ENCODE measurements at regions not wholly inside any gene's neighbourhood (a gene's known extent, or its start where the extent isn't known, plus 50 kb on each side); places are given as distances from the start of the nearest gene placed in this dataset.

DNA sequence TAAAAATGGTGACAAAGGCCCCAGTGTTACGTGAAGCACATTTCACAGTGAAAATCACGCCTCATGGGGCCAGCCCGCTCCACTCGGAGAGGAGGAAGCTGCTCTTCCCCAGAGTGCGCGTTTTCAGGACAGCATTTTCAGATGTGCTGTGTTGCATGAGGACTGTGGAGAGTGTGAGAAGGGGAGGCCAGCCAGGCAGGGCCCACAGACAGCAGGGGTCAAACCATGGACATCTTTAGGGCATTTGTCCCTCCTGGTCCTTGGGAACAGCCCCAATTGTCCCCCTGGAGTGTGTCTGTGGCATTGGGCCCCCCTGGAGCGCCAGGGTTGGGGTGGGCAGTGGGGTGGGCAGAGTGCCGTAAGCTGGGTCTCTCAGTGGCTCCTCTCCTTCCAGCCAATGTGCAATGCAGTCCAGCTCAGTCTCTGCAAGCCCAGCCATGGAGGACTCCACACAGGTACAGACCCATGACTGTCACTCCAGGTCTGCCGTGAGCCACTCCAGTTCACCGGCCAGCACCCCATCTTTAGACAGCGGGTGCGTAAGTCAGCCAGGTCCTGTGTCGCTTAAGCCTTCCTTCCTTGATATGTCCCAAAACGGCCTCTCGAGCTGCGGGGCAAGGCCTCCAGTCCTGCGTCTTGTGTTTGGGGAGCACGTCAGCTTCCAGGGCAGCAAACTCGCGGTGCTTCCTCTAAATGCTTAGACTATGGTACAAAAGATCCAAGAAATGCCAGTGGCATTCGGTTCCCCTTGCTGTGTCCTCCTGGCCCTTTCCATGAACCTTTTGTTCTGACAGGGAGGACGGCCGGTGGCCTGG lies 159.3 kb upstream of the AFDN start (continued):
- TF ChIP-seq, protein P1, sequence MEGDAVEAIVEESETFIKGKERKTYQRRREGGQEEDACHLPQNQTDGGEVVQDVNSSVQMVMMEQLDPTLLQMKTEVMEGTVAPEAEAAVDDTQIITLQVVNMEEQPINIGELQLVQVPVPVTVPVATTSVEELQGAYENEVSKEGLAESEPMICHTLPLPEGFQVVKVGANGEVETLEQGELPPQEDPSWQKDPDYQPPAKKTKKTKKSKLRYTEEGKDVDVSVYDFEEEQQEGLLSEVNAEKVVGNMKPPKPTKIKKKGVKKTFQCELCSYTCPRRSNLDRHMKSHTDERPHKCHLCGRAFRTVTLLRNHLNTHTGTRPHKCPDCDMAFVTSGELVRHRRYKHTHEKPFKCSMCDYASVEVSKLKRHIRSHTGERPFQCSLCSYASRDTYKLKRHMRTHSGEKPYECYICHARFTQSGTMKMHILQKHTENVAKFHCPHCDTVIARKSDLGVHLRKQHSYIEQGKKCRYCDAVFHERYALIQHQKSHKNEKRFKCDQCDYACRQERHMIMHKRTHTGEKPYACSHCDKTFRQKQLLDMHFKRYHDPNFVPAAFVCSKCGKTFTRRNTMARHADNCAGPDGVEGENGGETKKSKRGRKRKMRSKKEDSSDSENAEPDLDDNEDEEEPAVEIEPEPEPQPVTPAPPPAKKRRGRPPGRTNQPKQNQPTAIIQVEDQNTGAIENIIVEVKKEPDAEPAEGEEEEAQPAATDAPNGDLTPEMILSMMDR (conservative IDR thresholded peaks at IDR 0.05; ENCODE audit: low read depth in 2 of 2) = no peak
- no peak for TF ChIP-seq CREB1 (CRISPR knock-in tag; IDR thresholded peaks at IDR 0.05; ENCODE audit: low read depth)
- no peak for TF ChIP-seq STAT1 (IDR thresholded peaks at IDR 0.05; ENCODE audit: unreplicated experiment)
- TF ChIP-seq POLR2AphosphoS5 (IDR thresholded peaks at IDR 0.05; ENCODE audit: low read depth) = no peak
- no peak for TF ChIP-seq EZH2phosphoT487 (IDR thresholded peaks at IDR 0.05; ENCODE audit: unreplicated experiment)
- TF ChIP-seq, protein P2, sequence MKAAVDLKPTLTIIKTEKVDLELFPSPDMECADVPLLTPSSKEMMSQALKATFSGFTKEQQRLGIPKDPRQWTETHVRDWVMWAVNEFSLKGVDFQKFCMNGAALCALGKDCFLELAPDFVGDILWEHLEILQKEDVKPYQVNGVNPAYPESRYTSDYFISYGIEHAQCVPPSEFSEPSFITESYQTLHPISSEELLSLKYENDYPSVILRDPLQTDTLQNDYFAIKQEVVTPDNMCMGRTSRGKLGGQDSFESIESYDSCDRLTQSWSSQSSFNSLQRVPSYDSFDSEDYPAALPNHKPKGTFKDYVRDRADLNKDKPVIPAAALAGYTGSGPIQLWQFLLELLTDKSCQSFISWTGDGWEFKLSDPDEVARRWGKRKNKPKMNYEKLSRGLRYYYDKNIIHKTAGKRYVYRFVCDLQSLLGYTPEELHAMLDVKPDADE (IDR thresholded peaks at IDR 0.05) = no peak
- TF ChIP-seq EZH2 (IDR thresholded peaks at IDR 0.05; ENCODE audit: low read depth, unreplicated experiment) = no peak
- no peak for TF ChIP-seq NANOG (IDR thresholded peaks at IDR 0.05; ENCODE audit: borderline replicate concordance)
- TF ChIP-seq, protein P3, sequence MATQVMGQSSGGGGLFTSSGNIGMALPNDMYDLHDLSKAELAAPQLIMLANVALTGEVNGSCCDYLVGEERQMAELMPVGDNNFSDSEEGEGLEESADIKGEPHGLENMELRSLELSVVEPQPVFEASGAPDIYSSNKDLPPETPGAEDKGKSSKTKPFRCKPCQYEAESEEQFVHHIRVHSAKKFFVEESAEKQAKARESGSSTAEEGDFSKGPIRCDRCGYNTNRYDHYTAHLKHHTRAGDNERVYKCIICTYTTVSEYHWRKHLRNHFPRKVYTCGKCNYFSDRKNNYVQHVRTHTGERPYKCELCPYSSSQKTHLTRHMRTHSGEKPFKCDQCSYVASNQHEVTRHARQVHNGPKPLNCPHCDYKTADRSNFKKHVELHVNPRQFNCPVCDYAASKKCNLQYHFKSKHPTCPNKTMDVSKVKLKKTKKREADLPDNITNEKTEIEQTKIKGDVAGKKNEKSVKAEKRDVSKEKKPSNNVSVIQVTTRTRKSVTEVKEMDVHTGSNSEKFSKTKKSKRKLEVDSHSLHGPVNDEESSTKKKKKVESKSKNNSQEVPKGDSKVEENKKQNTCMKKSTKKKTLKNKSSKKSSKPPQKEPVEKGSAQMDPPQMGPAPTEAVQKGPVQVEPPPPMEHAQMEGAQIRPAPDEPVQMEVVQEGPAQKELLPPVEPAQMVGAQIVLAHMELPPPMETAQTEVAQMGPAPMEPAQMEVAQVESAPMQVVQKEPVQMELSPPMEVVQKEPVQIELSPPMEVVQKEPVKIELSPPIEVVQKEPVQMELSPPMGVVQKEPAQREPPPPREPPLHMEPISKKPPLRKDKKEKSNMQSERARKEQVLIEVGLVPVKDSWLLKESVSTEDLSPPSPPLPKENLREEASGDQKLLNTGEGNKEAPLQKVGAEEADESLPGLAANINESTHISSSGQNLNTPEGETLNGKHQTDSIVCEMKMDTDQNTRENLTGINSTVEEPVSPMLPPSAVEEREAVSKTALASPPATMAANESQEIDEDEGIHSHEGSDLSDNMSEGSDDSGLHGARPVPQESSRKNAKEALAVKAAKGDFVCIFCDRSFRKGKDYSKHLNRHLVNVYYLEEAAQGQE (IDR thresholded peaks at IDR 0.05; ENCODE audit: unreplicated experiment) = no peak
- TF ChIP-seq ZNF114 (CRISPR knock-in tag; IDR thresholded peaks at IDR 0.05) = no peak

DNA sequence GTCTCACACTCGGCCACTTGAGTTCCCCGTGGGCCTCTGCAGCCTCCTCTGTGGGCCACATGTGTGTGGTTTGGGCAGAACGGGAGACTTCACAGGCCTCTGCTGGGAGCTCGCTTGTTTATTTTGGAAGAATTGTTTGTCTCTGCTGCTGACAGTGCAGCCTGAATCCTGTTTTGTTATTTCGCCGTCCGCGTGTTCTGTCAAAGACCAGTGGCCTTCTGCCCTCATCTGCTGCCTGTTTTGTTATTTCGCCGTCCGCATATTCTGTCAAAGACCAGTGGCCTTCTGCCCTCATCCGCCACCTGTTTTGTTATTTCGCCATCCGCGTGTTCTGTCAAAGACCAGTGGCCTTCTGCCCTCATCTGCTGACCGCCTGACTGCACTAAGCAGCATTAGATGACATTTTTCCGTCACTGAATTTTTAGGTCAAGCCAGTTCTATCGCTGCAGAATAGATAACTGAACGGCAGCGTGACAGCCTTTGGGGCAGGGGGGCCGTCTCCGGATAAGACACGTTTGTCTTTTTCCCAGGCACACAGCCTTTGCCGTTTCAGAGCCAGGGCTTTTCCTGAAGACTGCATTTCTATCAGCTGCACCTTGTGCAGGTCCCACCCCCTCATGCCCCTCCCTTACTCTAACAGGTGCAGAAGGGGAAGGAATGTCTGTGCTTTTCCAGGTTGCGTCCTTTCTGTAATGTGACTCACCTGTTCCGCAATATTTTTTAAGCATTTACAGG lies 158.5 kb upstream of the AFDN start:
- no peaks in the 10 kb centered on the region for H3K36me3 ChIP-seq (ENCODE audit: insufficient read depth)
- peaks cover 15% of the 10 kb centered on the region for H3K36me3 Mint-ChIP-seq (ENCODE audit: low read depth)
- H3F3A ChIP-seq (replicated peaks; ENCODE audit: low read depth) = no peaks in the 10 kb centered on the region
- H3K27me3 Mint-ChIP-seq (ENCODE audit: insufficient read depth, low read depth, poor library complexity) = peaks cover 7% of the 10 kb centered on the region
- no peak overlapping the region for H3K4me3 Mint-ChIP-seq
- DNase-seq (ENCODE audit: low spot score) = no peak
- no peak overlapping the region for H3K4me2 ChIP-seq
- no peaks in the 10 kb centered on the region for H3K4me1 ChIP-seq (ENCODE audit: insufficient read depth)
- no peaks in the 10 kb centered on the region for H3K79me2 ChIP-seq (replicated peaks; ENCODE audit: insufficient read depth)
- peaks cover 10% of the 10 kb centered on the region for H3K4me1 Mint-ChIP-seq
- ATAC-seq = no peak
- peaks cover 16% of the 10 kb centered on the region for H3K9me3 Mint-ChIP-seq
- no peaks in the 10 kb centered on the region for H3K27me3 ChIP-seq (ENCODE audit: insufficient read depth)
- no peaks in the 10 kb centered on the region for H4K20me1 ChIP-seq (replicated peaks; ENCODE audit: insufficient read depth)
- no peak overlapping the region for H3K27ac Mint-ChIP-seq
- H3K4me3 ChIP-seq = no peak overlapping the region
- H3K9me2 ChIP-seq (ENCODE audit: insufficient read depth) = 0 out of 2 replicates have a peak, but pooled peaks cover 6% of the 10 kb centered on the region
- H3K27ac ChIP-seq (ENCODE audit: low read depth) = no peak overlapping the region
- H2AFZ ChIP-seq = no peak overlapping the region
- TF ChIP-seq, protein P2 (IDR thresholded peaks at IDR 0.05) = no peak
- no peak for TF ChIP-seq POLR2AphosphoS5 (IDR thresholded peaks at IDR 0.05; ENCODE audit: low read depth)
